ENCODE measurements at regions not wholly inside any gene's neighbourhood (a gene's known extent, or its start where the extent isn't known, plus 50 kb on each side); places are given as distances from the start of the nearest gene placed in this dataset.
"Not testable (repeated sequence)": the region's sequence is repeated elsewhere in the genome, so short reads cannot be mapped to it uniquely, and the experiment has no call there.

DNA sequence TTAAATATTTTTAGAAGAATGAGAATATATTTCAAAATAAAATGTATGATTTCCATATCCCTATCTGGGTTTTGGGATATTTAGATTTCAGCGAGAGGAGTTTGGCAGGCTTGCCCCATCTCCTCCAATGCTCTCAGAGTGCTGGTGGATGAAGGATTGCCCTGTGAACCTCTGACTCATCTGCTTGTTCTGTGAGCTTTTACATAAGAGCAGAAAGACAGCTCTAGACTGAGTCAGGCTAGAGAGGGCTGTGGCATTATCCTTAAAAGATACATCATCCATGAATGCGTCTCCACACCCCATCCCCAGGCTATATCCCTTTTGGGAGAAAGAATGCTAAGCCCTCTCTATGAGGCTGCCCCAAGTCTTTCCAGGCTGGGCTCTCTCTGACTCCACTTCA, 190.6 kb downstream of the TUBA3C start:
- Histone ChIP-seq H3K4me3 (ENCODE audit: low read depth, low read length) (no peak overlapping the region), H3K27ac (ENCODE audit: insufficient read depth, low read length, poor library complexity, severe bottlenecking) (no peak overlapping the region), H3K4me1 (ENCODE audit: control insufficient read depth, insufficient read depth, low read length, poor library complexity, severe bottlenecking) (no peaks in the 10 kb centered on the region), H3K9me3 (ENCODE audit: control insufficient read depth in 2 of 2, low read length in 2 of 2) (peaks cover 0 to 5% of the 10 kb centered on the region in 2 experiments), H3K36me3 (ENCODE audit: control insufficient read depth, insufficient read depth, low read length) (no peaks in the 10 kb centered on the region), H3K27me3 (ENCODE audit: control insufficient read depth, insufficient read depth, low read length) (no peaks in the 10 kb centered on the region)
- Mint-ChIP-seq H3K36me3 (peaks cover 3% of the 10 kb centered on the region), H3K9me3 (peaks cover 0 to 17% (median 6%) of the 10 kb centered on the region in 7 donors), H3K27ac (no peak overlapping the region), H3K4me1 (peaks cover 0 to 5% (median 1%) of the 10 kb centered on the region in 4 donors), H3K27me3 (no peaks in the 10 kb centered on the region), H3K4me3 (no peak overlapping the region)
- no peak for ATAC-seq (ENCODE audit: low read depth in 2 of 2)
- no peak for DNase-seq

DNA sequence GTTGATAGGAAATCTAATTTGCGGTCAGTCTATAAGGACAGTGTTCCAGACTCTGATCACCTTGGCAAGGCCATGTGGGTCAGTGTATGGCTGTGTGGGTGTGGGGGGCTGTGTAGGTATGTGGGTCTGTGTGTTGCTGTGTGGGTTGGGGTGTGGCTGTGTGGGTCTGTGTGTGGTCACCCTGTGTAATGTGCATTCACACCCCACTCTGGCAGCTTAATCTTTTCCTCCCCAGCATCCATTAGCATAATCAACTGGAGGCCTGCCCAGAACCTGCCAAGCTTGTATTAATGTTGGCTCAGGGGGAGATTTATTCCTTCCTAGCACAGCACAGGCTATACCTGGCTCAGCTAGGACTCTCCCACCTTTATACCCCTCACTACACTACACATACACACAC, 203.2 kb downstream of the TUBA3C start:
- no peak for DNase-seq
- H3K27me3 Mint-ChIP-seq, result no peaks in the 10 kb centered on the region
- H3K9me3 Mint-ChIP-seq, result peaks cover 0 to 9% (median 4%) of the 10 kb centered on the region in 7 donors
- no peaks in the 10 kb centered on the region for H3K27me3 ChIP-seq (ENCODE audit: control insufficient read depth, insufficient read depth, low read length)
- no peaks in the 10 kb centered on the region for H3K36me3 Mint-ChIP-seq
- no peaks in the 10 kb centered on the region for H3K4me1 Mint-ChIP-seq
- H3K9me3 ChIP-seq (ENCODE audit: control insufficient read depth in 2 of 2, low read length in 2 of 2), result no peaks in the 10 kb centered on the region
- H3K4me3 Mint-ChIP-seq, result no peak overlapping the region
- no peak for ATAC-seq (ENCODE audit: low read depth in 2 of 2)
- no peak overlapping the region for H3K27ac ChIP-seq (ENCODE audit: insufficient read depth, low read length, poor library complexity, severe bottlenecking)
- no peak overlapping the region for H3K4me3 ChIP-seq (ENCODE audit: low read depth, low read length)
- no peak overlapping the region for H3K27ac Mint-ChIP-seq
- no peaks in the 10 kb centered on the region for H3K4me1 ChIP-seq (ENCODE audit: control insufficient read depth, insufficient read depth, low read length, poor library complexity, severe bottlenecking)
- H3K36me3 ChIP-seq (ENCODE audit: control insufficient read depth, insufficient read depth, low read length), result no peaks in the 10 kb centered on the region

DNA sequence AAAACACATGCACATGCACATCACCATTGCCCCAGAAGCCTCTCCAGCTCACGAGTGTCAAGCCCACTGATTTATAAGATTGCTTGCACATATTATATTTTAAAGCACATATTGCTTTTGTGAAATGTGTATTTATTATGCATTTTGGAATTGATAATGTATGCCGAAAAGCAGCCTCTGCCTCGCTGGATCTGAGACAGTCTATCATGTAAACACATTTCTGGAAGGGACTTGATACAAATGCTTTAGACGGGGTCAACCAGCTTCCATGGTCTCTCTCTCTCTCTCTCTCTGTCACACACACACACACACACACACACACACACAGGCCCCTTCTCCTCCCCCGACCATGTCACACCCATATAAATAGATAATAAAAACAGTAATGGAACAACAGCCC, 203.8 kb downstream of the TUBA3C start:
- Histone ChIP-seq H3K4me1 (ENCODE audit: control insufficient read depth, insufficient read depth, low read length, poor library complexity, severe bottlenecking) (no peaks in the 10 kb centered on the region), H3K9me3 (ENCODE audit: control insufficient read depth in 2 of 2, low read length in 2 of 2) (no peaks in the 10 kb centered on the region), H3K27ac (ENCODE audit: insufficient read depth, low read length, poor library complexity, severe bottlenecking) (no peak overlapping the region), H3K4me3 (ENCODE audit: low read depth, low read length) (no peak overlapping the region), H3K27me3 (ENCODE audit: control insufficient read depth, insufficient read depth, low read length) (no peaks in the 10 kb centered on the region), H3K36me3 (ENCODE audit: control insufficient read depth, insufficient read depth, low read length) (no peaks in the 10 kb centered on the region)
- Mint-ChIP-seq H3K4me3 (no peak overlapping the region), H3K9me3 (peaks cover 0 to 7% (median 3%) of the 10 kb centered on the region in 7 donors), H3K36me3 (no peaks in the 10 kb centered on the region), H3K27ac (no peak overlapping the region), H3K4me1 (no peaks in the 10 kb centered on the region), H3K27me3 (no peaks in the 10 kb centered on the region)
- ATAC-seq (ENCODE audit: low read depth in 2 of 2) (no peak), DNase-seq (no peak)

DNA sequence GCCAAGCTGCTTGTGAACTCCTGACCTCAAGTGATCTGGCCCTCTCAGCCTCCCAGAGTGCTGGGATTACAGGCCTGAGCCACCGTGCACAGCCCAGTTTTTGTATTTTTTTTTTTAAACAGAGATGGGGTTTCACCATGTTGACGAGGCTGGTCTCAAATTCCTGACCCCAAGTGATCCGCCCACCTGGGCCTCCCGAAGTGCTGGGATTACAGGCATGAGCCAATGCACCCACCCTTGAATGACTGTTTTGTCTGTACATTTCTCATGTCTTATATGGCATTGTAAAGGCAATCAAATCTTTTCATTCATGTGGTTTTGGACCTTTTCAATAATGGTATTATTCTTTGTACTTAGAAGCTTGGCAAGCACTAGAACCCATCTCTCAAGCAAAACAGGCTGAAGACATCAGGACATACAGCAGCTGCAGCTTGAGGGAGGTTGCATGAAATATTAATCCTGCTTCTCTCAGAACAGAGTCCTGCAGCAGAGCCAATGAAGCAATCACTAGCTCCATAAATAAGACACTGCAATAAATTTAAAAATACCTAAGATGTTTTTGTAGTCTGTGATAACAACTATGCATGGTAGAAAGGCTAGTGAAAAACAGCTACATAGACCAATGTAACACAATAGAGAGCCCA, 209.9 kb downstream of the TUBA3C start:
- H3K27ac Mint-ChIP-seq, result no peak overlapping the region
- H3K9me3 ChIP-seq (ENCODE audit: control insufficient read depth in 2 of 2, low read length in 2 of 2), result no peaks in the 10 kb centered on the region
- peaks cover 0 to 4% (median 1%) of the 10 kb centered on the region in 7 donors for H3K9me3 Mint-ChIP-seq
- no peaks in the 10 kb centered on the region for H3K27me3 Mint-ChIP-seq
- no peak overlapping the region for H3K27ac ChIP-seq (ENCODE audit: insufficient read depth, low read length, poor library complexity, severe bottlenecking)
- no peaks in the 10 kb centered on the region for H3K27me3 ChIP-seq (ENCODE audit: control insufficient read depth, insufficient read depth, low read length)
- no peaks in the 10 kb centered on the region for H3K4me1 ChIP-seq (ENCODE audit: control insufficient read depth, insufficient read depth, low read length, poor library complexity, severe bottlenecking)
- no peaks in the 10 kb centered on the region for H3K36me3 Mint-ChIP-seq
- DNase-seq, result no peak
- no peak overlapping the region for H3K4me3 Mint-ChIP-seq
- H3K36me3 ChIP-seq (ENCODE audit: control insufficient read depth, insufficient read depth, low read length), result no peaks in the 10 kb centered on the region
- no peak overlapping the region for H3K4me3 ChIP-seq (ENCODE audit: low read depth, low read length)
- no peaks in the 10 kb centered on the region for H3K4me1 Mint-ChIP-seq
- ATAC-seq (ENCODE audit: low read depth in 2 of 2), result no peak

DNA sequence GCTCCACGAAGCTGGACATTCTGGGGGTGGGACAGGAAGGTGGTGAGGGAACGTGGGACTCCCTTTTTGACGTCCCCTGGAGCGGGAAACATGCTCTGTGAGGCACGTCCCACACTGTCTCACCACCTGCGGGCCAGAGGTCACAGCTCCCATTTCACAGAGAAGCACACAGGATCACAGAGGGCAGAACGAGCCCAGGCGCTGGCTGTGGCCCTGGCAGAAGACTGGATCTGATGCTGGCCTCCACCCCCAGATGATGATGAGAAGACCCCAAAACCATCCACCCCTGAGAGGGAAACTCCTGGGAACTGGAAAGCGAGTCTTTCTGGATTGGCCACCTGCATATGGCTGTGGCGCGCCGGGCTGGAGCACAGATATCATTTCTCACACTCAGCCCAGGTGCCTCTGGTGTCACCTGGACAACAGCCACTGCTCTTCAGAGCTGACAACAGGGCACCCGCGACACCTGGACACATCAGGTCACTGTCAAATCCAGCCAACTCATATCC, 216.2 kb downstream of the TUBA3C start:
- H3K9me3 ChIP-seq (ENCODE audit: control insufficient read depth in 2 of 2, low read length in 2 of 2), result no peaks in the 10 kb centered on the region
- no peak overlapping the region for H3K27ac Mint-ChIP-seq
- no peak overlapping the region for H3K27ac ChIP-seq (ENCODE audit: insufficient read depth, low read length, poor library complexity, severe bottlenecking)
- H3K9me3 Mint-ChIP-seq, result peaks cover 0 to 4% (median 0%) of the 10 kb centered on the region in 7 donors
- H3K4me1 ChIP-seq (ENCODE audit: control insufficient read depth, insufficient read depth, low read length, poor library complexity, severe bottlenecking), result no peaks in the 10 kb centered on the region
- no peaks in the 10 kb centered on the region for H3K36me3 Mint-ChIP-seq
- H3K27me3 ChIP-seq (ENCODE audit: control insufficient read depth, insufficient read depth, low read length), result no peaks in the 10 kb centered on the region
- no peaks in the 10 kb centered on the region for H3K4me1 Mint-ChIP-seq
- H3K36me3 ChIP-seq (ENCODE audit: control insufficient read depth, insufficient read depth, low read length), result no peaks in the 10 kb centered on the region
- H3K27me3 Mint-ChIP-seq, result no peaks in the 10 kb centered on the region
- DNase-seq (no peak), ATAC-seq (ENCODE audit: low read depth in 2 of 2) (no peak)
- no peak overlapping the region for H3K4me3 Mint-ChIP-seq
- no peak overlapping the region for H3K4me3 ChIP-seq (ENCODE audit: low read depth, low read length)

DNA sequence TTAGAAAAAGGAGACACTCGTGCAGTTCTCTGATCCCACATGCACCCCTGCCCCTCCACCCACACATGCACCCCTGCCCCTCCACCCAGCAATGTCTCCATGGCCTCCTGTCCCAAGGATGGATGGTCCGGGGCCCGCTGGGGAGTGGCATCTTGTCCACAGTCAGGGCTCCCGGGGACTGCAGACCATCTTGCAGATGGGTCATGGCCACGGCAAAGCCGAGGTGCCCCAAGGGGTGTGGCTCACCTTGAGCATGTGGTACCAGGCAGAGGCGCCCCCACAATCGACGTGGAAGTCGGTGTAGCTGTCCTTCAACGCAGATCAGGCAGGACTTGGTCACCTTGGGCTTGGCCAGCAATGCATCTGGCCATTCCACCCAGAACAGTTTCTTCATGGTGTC, 216.7 kb downstream of the TUBA3C start:
- Mint-ChIP-seq H3K4me1 (no peaks in the 10 kb centered on the region), H3K9me3 (peaks cover 0 to 4% (median 0%) of the 10 kb centered on the region in 7 donors), H3K27me3 (no peaks in the 10 kb centered on the region), H3K4me3 (no peak overlapping the region), H3K36me3 (no peaks in the 10 kb centered on the region), H3K27ac (no peak overlapping the region)
- DNase-seq (no peak), ATAC-seq (ENCODE audit: low read depth in 2 of 2) (no peak)
- peaks cover 0 to 3% of the 10 kb centered on the region in 2 experiments for H3K9me3 ChIP-seq (ENCODE audit: control insufficient read depth in 2 of 2, low read length in 2 of 2)
- H3K4me3 ChIP-seq (ENCODE audit: low read depth, low read length), result no peak overlapping the region
- H3K27ac ChIP-seq (ENCODE audit: insufficient read depth, low read length, poor library complexity, severe bottlenecking), result no peak overlapping the region
- no peaks in the 10 kb centered on the region for H3K27me3 ChIP-seq (ENCODE audit: control insufficient read depth, insufficient read depth, low read length)
- H3K36me3 ChIP-seq (ENCODE audit: control insufficient read depth, insufficient read depth, low read length), result no peaks in the 10 kb centered on the region
- no peaks in the 10 kb centered on the region for H3K4me1 ChIP-seq (ENCODE audit: control insufficient read depth, insufficient read depth, low read length, poor library complexity, severe bottlenecking)

GRCh38 chr13:18963684-18964083, 217.9 kb downstream of the TUBA3C start:
- ATAC-seq (ENCODE audit: low read depth in 2 of 2); H3K27ac ChIP-seq (ENCODE audit: insufficient read depth, low read length, poor library complexity, severe bottlenecking); H3K4me3 ChIP-seq (ENCODE audit: low read depth, low read length); H3K4me1 ChIP-seq (ENCODE audit: control insufficient read depth, insufficient read depth, low read length, poor library complexity, severe bottlenecking); H3K27me3 Mint-ChIP-seq; H3K27me3 ChIP-seq (ENCODE audit: control insufficient read depth, insufficient read depth, low read length); H3K27ac Mint-ChIP-seq; H3K4me1 Mint-ChIP-seq; H3K4me3 Mint-ChIP-seq; H3K9me3 Mint-ChIP-seq; DNase-seq; H3K36me3 ChIP-seq (ENCODE audit: control insufficient read depth, insufficient read depth, low read length); H3K36me3 Mint-ChIP-seq: not testable (repeated sequence)
- H3K9me3 ChIP-seq (ENCODE audit: control insufficient read depth in 2 of 2, low read length in 2 of 2), result peaks cover 0 to 15% of the 10 kb centered on the region in 2 experiments

DNA sequence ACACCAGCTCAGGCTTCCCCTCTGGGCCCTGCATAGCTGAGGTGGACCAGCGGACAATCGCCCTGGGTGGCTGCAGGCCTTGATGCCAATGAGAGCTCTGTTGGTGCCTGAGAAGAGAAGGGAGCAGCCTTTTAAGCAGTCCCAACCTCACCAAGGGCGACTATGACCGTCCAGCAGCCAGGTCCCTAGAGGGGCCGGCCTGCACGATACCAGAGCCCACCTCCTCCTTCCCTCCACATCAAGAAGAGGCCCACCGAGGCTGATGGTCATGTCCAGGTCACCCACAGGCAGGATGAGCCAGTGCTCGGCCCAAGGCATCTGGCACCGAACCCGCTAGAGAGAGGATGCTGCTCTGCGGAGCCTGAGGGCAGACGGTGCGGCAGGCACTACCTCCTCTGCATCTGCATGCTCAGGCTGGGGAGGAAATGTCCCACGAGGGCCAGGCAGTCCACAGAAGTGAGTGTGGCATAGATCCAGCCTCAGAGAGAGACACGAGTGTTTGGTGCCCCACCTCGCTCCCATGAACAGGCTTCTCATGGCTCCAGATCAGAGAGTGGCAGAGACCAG, 219.4 kb downstream of the TUBA3C start:
- Mint-ChIP-seq H3K27ac (no peak overlapping the region), H3K36me3 (no peaks in the 10 kb centered on the region), H3K9me3 (peaks cover 0 to 6% (median 2%) of the 10 kb centered on the region in 7 donors), H3K4me3 (no peak overlapping the region), H3K4me1 (no peaks in the 10 kb centered on the region), H3K27me3 (no peaks in the 10 kb centered on the region)
- no peak overlapping the region for H3K27ac ChIP-seq (ENCODE audit: insufficient read depth, low read length, poor library complexity, severe bottlenecking)
- H3K4me3 ChIP-seq (ENCODE audit: low read depth, low read length), result no peak overlapping the region
- no peak for DNase-seq
- no peaks in the 10 kb centered on the region for H3K36me3 ChIP-seq (ENCODE audit: control insufficient read depth, insufficient read depth, low read length)
- no peaks in the 10 kb centered on the region for H3K4me1 ChIP-seq (ENCODE audit: control insufficient read depth, insufficient read depth, low read length, poor library complexity, severe bottlenecking)
- H3K9me3 ChIP-seq (ENCODE audit: control insufficient read depth in 2 of 2, low read length in 2 of 2), result peaks cover 0 to 20% of the 10 kb centered on the region in 2 experiments
- ATAC-seq (ENCODE audit: low read depth in 2 of 2), result no peak
- H3K27me3 ChIP-seq (ENCODE audit: control insufficient read depth, insufficient read depth, low read length), result no peaks in the 10 kb centered on the region

Data from CD4-positive, CD25-positive, alpha-beta regulatory T cell (primary cell).